BJ (cell line): ENCODE measurements at regions not wholly inside any gene's neighbourhood (a gene's known extent, or its start where the extent isn't known, plus 50 kb on each side); places are given as distances from the start of the nearest gene placed in this dataset.

Source experiments
- CTCF ChIA-PET: fragments of 350-600 bp; formaldehyde crosslinking; extraction: SDS; loops from one replicate; lab custom pipeline; 2021; ENCODE audit warnings: antibody characterized with exemption, inconsistent platforms; lab: Yijun Ruan, JAX
- POLR2A ChIA-PET: fragments of 300-600 bp; sonication (Branson Sonifier 250); formaldehyde crosslinking; extraction: SDS; loops from one replicate; lab custom pipeline; 2021; ENCODE audit warnings: antibody characterized with exemption; lab: Charles Lee
- DNase-seq: peaks from one replicate; pipeline ENCODE4 v3.0.0-alpha.2; 2011; ENCODE audit warnings: low read depth
- H3K27me3 ChIP-seq: 2 replicates; pipeline ENCODE4 v1.6.0; 2011; ENCODE audit warnings: low read length; ENCODE audit not compliant: control insufficient read depth, insufficient read depth
- H3K36me3 ChIP-seq: 2 replicates; pipeline ENCODE4 v1.5.1; 2011; ENCODE audit warnings: low read length; ENCODE audit not compliant: control insufficient read depth, insufficient read depth
- H3K4me3 ChIP-seq: 2 replicates; pipeline ENCODE4 v1.5.1; 2011; ENCODE audit warnings: low read depth, mild to moderate bottlenecking, control low read depth, low read length
- TF ChIP-seq, protein P1 (sequence below): IDR thresholded peaks from 2 replicates; pipeline ENCODE4 v1.5.1; 2011; ENCODE audit warnings: low read depth, mild to moderate bottlenecking, control low read depth, inconsistent platforms, low read length, moderate library complexity; ENCODE audit not compliant: insufficient read depth

DNA sequence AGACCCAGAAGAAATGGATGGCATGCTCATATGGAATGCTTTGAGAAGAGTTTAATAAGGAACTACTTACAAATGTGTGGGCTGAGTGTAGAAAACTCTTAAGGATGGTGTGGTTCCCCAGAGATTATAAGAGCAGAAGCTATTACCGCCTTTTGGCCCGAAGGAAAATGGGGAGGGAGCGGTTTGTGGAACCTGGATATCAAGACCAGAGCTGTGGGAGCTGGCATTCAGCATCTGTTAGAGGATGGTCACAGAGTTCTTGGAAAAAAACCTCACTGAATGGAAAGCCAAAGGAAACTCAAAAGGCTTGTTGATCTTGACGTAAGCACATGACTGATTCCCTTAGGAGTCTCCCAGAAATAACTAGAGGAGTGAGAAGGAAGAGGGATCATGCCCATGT, 151.0 kb downstream of the PJA2 start:
- DNase-seq: no peak
- Histone ChIP-seq H3K4me3 (no peak overlapping the region), H3K27me3 (no peaks in the 10 kb centered on the region; the same call in 1 of the 2 replicates), H3K36me3 (no peaks in the 10 kb centered on the region)
- TF ChIP-seq, protein P1, sequence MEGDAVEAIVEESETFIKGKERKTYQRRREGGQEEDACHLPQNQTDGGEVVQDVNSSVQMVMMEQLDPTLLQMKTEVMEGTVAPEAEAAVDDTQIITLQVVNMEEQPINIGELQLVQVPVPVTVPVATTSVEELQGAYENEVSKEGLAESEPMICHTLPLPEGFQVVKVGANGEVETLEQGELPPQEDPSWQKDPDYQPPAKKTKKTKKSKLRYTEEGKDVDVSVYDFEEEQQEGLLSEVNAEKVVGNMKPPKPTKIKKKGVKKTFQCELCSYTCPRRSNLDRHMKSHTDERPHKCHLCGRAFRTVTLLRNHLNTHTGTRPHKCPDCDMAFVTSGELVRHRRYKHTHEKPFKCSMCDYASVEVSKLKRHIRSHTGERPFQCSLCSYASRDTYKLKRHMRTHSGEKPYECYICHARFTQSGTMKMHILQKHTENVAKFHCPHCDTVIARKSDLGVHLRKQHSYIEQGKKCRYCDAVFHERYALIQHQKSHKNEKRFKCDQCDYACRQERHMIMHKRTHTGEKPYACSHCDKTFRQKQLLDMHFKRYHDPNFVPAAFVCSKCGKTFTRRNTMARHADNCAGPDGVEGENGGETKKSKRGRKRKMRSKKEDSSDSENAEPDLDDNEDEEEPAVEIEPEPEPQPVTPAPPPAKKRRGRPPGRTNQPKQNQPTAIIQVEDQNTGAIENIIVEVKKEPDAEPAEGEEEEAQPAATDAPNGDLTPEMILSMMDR: no peak
- ChIA-PET CTCF (no interaction called here), POLR2A (no interaction called here)

DNA sequence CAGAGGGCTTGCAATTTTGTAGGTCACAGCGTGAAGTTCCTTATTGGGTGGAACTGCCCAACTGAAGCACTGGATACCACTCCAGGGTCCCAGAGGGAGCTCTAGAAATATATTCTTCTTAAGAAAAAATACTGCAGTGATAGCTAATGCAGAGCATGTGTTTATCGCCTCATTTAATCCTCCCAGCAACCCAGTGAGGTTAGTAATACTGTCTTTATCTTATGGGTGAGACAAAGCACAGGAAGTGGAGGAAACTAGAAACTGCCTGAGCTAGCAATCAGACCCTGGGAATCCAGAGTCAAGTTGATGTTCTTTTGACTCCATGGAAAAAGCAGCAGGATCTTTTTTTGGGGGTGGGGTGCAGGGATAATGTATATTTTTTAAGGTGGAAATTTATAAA, 153.3 kb downstream of the PJA2 start:
- DNase-seq: no peak
- CTCF ChIA-PET: no interaction called here
- H3K4me3 ChIP-seq: no peak overlapping the region
- H3K27me3 ChIP-seq: no peaks in the 10 kb centered on the region; the same call in 1 of the 2 replicates
- TF ChIP-seq, protein P1: no peak
- POLR2A ChIA-PET: no interaction called here
- H3K36me3 ChIP-seq: no peaks in the 10 kb centered on the region

DNA sequence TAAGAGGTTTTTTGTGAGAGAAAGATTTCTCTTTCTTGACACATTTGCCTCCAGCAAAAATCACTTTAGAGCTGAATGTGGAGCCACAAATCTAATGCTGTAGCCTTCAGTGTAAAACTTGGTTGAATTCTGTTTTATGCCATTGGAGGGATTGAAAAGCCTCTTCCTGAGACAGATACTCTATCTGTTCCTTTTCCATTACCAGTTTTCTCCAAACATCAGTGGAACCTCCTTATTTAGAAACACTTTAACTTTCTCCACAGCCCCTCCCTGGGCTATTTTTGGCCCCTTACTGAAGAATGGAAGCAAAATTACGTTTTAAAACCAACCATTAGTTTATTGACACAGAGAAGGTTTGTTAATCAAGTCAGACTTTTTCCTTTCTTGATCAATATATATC, 155.3 kb downstream of the PJA2 start:
- Histone ChIP-seq H3K4me3 (no peak overlapping the region), H3K27me3 (no peaks in the 10 kb centered on the region; the same call in 1 of the 2 replicates), H3K36me3 (no peaks in the 10 kb centered on the region)
- ChIA-PET POLR2A (no interaction called here), CTCF (no interaction called here)
- TF ChIP-seq, protein P1: no peak
- DNase-seq: no peak

DNA sequence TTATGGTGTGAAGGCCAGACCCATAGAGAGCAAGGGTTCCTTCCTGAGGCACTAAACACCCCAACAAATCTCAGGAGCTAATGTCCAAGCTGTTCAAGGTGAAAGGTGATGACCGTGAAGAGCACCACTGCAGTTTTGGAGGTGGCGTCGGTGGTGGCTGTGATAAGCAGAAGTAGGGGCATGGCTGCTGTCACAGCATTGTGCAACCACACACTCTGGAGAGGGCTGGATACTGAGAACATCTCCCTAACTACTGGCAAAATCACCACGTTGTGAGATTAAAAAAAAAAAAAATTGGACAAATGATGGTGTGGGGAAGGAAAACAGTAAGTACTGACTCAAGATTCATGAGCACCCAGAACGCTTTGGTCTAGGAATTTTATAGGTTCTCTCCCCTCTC, 156.5 kb downstream of the PJA2 start:
- ChIA-PET POLR2A (no interaction called here), CTCF (no interaction called here)
- Histone ChIP-seq H3K36me3 (no peaks in the 10 kb centered on the region), H3K4me3 (no peak overlapping the region), H3K27me3 (no peaks in the 10 kb centered on the region; the same call in 1 of the 2 replicates)
- DNase-seq: no peak
- TF ChIP-seq, protein P1: no peak

DNA sequence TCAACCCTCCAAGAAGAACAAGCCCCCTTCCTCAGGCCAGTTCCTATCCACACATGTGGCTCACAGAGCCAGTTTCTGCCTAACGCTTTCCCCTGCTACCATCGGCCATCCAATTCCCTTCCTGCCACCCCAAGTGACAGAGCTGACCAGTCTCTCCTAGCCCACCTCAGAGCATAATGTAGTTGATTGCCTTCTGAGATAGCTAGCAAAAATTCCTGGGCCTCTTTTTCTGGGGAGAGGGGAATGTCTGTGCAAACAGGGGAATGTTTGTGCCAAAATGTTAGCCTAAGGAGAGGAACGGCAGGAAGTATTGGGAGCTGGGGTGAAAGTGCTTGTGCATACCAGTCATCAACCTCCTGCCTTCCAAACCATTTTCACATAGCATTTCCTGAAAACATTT, 157.0 kb downstream of the PJA2 start:
- TF ChIP-seq, protein P1: no peak
- CTCF ChIA-PET: no interaction called here
- POLR2A ChIA-PET: no interaction called here
- no peak for DNase-seq
- Histone ChIP-seq H3K4me3 (no peak overlapping the region), H3K27me3 (no peaks in the 10 kb centered on the region; the same call in 1 of the 2 replicates), H3K36me3 (no peaks in the 10 kb centered on the region)
